ENCODE measurements at regions not wholly inside any gene's neighbourhood (a gene's known extent, or its start where the extent isn't known, plus 50 kb on each side); places are given as distances from the start of the nearest gene placed in this dataset.

DNA sequence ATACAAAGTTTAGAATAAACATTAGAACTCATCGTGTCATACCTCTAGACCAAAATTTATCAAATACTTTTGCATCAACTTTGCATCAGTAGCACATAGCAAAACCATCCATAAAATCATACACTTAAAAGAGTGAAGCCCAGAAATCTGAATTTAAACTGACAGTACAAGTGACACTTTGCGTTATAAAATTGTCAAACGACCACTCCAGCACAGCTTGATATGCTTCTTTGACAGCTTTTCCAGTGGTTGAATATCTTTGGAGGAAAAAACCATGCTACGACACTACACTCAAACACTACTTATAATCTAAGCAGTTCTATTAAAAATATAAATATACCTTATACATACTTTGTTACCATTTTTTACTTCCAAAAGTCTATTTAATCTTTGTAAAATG lies 1644.4 kb downstream of the STIM2 start:
- Mint-ChIP-seq H3K27me3 (ENCODE audit: insufficient read depth, low read depth, poor library complexity) (no peaks in the 10 kb centered on the region), H3K36me3 (ENCODE audit: low read depth) (no peaks in the 10 kb centered on the region), H3K9me3 (no peaks in the 10 kb centered on the region), H3K4me3 (no peak overlapping the region), H3K27ac (no peak overlapping the region), H3K4me1 (no peaks in the 10 kb centered on the region)
- H3K36me3 ChIP-seq (ENCODE audit: insufficient read depth): no peaks in the 10 kb centered on the region
- H3K4me1 ChIP-seq (ENCODE audit: insufficient read depth): no peaks in the 10 kb centered on the region
- no peak overlapping the region for H3K4me3 ChIP-seq
- no peaks in the 10 kb centered on the region for H3K9me2 ChIP-seq (ENCODE audit: insufficient read depth)
- no peaks in the 10 kb centered on the region for H3K79me2 ChIP-seq (replicated peaks; ENCODE audit: insufficient read depth)
- no peaks in the 10 kb centered on the region for H3K27me3 ChIP-seq (ENCODE audit: insufficient read depth)
- TF ChIP-seq, protein P1, sequence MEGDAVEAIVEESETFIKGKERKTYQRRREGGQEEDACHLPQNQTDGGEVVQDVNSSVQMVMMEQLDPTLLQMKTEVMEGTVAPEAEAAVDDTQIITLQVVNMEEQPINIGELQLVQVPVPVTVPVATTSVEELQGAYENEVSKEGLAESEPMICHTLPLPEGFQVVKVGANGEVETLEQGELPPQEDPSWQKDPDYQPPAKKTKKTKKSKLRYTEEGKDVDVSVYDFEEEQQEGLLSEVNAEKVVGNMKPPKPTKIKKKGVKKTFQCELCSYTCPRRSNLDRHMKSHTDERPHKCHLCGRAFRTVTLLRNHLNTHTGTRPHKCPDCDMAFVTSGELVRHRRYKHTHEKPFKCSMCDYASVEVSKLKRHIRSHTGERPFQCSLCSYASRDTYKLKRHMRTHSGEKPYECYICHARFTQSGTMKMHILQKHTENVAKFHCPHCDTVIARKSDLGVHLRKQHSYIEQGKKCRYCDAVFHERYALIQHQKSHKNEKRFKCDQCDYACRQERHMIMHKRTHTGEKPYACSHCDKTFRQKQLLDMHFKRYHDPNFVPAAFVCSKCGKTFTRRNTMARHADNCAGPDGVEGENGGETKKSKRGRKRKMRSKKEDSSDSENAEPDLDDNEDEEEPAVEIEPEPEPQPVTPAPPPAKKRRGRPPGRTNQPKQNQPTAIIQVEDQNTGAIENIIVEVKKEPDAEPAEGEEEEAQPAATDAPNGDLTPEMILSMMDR (conservative IDR thresholded peaks at IDR 0.05; ENCODE audit: low read depth in 2 of 2): no peak
- TF ChIP-seq EZH2 (IDR thresholded peaks at IDR 0.05; ENCODE audit: low read depth, unreplicated experiment): no peak
- no peak for TF ChIP-seq POLR2AphosphoS5 (IDR thresholded peaks at IDR 0.05; ENCODE audit: low read depth)
- TF ChIP-seq, protein P2, sequence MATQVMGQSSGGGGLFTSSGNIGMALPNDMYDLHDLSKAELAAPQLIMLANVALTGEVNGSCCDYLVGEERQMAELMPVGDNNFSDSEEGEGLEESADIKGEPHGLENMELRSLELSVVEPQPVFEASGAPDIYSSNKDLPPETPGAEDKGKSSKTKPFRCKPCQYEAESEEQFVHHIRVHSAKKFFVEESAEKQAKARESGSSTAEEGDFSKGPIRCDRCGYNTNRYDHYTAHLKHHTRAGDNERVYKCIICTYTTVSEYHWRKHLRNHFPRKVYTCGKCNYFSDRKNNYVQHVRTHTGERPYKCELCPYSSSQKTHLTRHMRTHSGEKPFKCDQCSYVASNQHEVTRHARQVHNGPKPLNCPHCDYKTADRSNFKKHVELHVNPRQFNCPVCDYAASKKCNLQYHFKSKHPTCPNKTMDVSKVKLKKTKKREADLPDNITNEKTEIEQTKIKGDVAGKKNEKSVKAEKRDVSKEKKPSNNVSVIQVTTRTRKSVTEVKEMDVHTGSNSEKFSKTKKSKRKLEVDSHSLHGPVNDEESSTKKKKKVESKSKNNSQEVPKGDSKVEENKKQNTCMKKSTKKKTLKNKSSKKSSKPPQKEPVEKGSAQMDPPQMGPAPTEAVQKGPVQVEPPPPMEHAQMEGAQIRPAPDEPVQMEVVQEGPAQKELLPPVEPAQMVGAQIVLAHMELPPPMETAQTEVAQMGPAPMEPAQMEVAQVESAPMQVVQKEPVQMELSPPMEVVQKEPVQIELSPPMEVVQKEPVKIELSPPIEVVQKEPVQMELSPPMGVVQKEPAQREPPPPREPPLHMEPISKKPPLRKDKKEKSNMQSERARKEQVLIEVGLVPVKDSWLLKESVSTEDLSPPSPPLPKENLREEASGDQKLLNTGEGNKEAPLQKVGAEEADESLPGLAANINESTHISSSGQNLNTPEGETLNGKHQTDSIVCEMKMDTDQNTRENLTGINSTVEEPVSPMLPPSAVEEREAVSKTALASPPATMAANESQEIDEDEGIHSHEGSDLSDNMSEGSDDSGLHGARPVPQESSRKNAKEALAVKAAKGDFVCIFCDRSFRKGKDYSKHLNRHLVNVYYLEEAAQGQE (IDR thresholded peaks at IDR 0.05; ENCODE audit: unreplicated experiment): no peak
- TF ChIP-seq STAT1 (IDR thresholded peaks at IDR 0.05; ENCODE audit: unreplicated experiment): no peak
- TF ChIP-seq JUNB (IDR thresholded peaks at IDR 0.05; ENCODE audit: unreplicated experiment): no peak
- TF ChIP-seq, protein P3, sequence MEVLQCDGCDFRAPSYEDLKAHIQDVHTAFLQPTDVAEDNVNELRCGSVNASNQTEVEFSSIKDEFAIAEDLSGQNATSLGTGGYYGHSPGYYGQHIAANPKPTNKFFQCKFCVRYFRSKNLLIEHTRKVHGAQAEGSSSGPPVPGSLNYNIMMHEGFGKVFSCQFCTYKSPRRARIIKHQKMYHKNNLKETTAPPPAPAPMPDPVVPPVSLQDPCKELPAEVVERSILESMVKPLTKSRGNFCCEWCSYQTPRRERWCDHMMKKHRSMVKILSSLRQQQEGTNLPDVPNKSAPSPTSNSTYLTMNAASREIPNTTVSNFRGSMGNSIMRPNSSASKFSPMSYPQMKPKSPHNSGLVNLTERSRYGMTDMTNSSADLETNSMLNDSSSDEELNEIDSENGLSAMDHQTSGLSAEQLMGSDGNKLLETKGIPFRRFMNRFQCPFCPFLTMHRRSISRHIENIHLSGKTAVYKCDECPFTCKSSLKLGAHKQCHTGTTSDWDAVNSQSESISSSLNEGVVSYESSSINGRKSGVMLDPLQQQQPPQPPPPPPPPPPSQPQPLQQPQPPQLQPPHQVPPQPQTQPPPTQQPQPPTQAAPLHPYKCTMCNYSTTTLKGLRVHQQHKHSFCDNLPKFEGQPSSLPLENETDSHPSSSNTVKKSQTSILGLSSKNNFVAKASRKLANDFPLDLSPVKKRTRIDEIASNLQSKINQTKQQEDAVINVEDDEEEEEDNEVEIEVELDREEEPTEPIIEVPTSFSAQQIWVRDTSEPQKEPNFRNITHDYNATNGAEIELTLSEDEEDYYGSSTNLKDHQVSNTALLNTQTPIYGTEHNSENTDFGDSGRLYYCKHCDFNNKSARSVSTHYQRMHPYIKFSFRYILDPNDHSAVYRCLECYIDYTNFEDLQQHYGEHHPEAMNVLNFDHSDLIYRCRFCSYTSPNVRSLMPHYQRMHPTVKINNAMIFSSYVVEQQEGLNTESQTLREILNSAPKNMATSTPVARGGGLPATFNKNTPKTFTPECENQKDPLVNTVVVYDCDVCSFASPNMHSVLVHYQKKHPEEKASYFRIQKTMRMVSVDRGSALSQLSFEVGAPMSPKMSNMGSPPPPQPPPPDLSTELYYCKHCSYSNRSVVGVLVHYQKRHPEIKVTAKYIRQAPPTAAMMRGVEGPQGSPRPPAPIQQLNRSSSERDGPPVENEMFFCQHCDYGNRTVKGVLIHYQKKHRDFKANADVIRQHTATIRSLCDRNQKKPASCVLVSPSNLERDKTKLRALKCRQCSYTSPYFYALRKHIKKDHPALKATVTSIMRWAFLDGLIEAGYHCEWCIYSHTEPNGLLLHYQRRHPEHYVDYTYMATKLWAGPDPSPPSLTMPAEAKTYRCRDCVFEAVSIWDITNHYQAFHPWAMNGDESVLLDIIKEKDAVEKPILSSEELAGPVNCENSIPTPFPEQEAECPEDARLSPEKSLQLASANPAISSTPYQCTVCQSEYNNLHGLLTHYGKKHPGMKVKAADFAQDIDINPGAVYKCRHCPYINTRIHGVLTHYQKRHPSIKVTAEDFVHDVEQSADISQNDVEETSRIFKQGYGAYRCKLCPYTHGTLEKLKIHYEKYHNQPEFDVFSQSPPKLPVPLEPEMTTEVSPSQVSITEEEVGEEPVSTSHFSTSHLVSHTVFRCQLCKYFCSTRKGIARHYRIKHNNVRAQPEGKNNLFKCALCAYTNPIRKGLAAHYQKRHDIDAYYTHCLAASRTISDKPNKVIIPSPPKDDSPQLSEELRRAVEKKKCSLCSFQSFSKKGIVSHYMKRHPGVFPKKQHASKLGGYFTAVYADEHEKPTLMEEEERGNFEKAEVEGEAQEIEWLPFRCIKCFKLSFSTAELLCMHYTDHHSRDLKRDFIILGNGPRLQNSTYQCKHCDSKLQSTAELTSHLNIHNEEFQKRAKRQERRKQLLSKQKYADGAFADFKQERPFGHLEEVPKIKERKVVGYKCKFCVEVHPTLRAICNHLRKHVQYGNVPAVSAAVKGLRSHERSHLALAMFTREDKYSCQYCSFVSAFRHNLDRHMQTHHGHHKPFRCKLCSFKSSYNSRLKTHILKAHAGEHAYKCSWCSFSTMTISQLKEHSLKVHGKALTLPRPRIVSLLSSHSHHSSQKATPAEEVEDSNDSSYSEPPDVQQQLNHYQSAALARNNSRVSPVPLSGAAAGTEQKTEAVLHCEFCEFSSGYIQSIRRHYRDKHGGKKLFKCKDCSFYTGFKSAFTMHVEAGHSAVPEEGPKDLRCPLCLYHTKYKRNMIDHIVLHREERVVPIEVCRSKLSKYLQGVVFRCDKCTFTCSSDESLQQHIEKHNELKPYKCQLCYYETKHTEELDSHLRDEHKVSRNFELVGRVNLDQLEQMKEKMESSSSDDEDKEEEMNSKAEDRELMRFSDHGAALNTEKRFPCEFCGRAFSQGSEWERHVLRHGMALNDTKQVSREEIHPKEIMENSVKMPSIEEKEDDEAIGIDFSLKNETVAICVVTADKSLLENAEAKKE (CRISPR knock-in tag; IDR thresholded peaks at IDR 0.05): no peak
- TF ChIP-seq CREB1 (CRISPR knock-in tag; IDR thresholded peaks at IDR 0.05; ENCODE audit: low read depth): no peak
- TF ChIP-seq ZNF114 (CRISPR knock-in tag; IDR thresholded peaks at IDR 0.05): no peak
- no peak for TF ChIP-seq EZH2phosphoT487 (IDR thresholded peaks at IDR 0.05; ENCODE audit: unreplicated experiment)
- no peak for TF ChIP-seq NANOG (IDR thresholded peaks at IDR 0.05; ENCODE audit: borderline replicate concordance)
- TF ChIP-seq, protein P4, sequence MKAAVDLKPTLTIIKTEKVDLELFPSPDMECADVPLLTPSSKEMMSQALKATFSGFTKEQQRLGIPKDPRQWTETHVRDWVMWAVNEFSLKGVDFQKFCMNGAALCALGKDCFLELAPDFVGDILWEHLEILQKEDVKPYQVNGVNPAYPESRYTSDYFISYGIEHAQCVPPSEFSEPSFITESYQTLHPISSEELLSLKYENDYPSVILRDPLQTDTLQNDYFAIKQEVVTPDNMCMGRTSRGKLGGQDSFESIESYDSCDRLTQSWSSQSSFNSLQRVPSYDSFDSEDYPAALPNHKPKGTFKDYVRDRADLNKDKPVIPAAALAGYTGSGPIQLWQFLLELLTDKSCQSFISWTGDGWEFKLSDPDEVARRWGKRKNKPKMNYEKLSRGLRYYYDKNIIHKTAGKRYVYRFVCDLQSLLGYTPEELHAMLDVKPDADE (IDR thresholded peaks at IDR 0.05): no peak
- no peak for TF ChIP-seq ZNF331 (CRISPR knock-in tag; IDR thresholded peaks at IDR 0.05; ENCODE audit: low read depth)
- no peaks in the 10 kb centered on the region for H4K20me1 ChIP-seq (replicated peaks; ENCODE audit: insufficient read depth)
- DNase-seq (ENCODE audit: low spot score): no peak
- no peak for ATAC-seq
- H3F3A ChIP-seq (replicated peaks; ENCODE audit: low read depth): no peaks in the 10 kb centered on the region
- no peak overlapping the region for H3K4me2 ChIP-seq
- H2AFZ ChIP-seq: no peak overlapping the region
- no peak overlapping the region for H3K27ac ChIP-seq (ENCODE audit: low read depth)
